Ishikawa (cell line): ENCODE measurements at regions not wholly inside any gene's neighbourhood (a gene's known extent, or its start where the extent isn't known, plus 50 kb on each side); places are given as distances from the start of the nearest gene placed in this dataset.
A peak's percentile ranks its signal among the peaks of the same experiment; 100 is the strongest.

Experiments used
- CEBPB ChIP-seq: IDR thresholded peaks from 2 replicates; pipeline ENCODE4 v1.6.1; 2012
- EGR1 ChIP-seq: IDR thresholded peaks from 2 replicates; pipeline ENCODE4 v1.6.1; 2012
- EP300 ChIP-seq: IDR thresholded peaks from 2 replicates; pipeline ENCODE4 v1.6.1; 2012; ENCODE audit warnings: borderline replicate concordance
- FOXM1 ChIP-seq: IDR thresholded peaks from 2 replicates; pipeline ENCODE4 v1.6.1; 2012; ENCODE audit warnings: low read depth, borderline replicate concordance
- MAX ChIP-seq: IDR thresholded peaks from 2 replicates; pipeline ENCODE4 v1.6.1; 2012
- RAD21 ChIP-seq: IDR thresholded peaks from 2 replicates; pipeline ENCODE4 v1.6.1; 2012; ENCODE audit warnings: low read depth
- REST ChIP-seq: IDR thresholded peaks from 2 replicates; pipeline ENCODE4 v1.6.1; 2012; ENCODE audit warnings: low read depth, mild to moderate bottlenecking
- TAF1 ChIP-seq: IDR thresholded peaks from 2 replicates; pipeline ENCODE4 v1.6.1; 2012; ENCODE audit warnings: low read depth, mild to moderate bottlenecking
- TCF12 ChIP-seq: IDR thresholded peaks from 2 replicates; pipeline ENCODE4 v1.6.1; 2012; ENCODE audit warnings: low read depth
- YY1 ChIP-seq: IDR thresholded peaks from 2 replicates; pipeline ENCODE4 v1.6.1; 2012; ENCODE audit warnings: low read depth

- TF ChIP-seq FOXM1 (no peak), EP300 (no peak), RAD21 (no peak), TAF1 (no peak), REST (peak; percentile 64), YY1 (no peak), TCF12 (no peak), MAX (no peak), EGR1 (no peak), CEBPB (no peak)
Observed at GRCh38 chr1:242639104-242639503, 114.6 kb upstream of the PLD5 start.
